Effector memory CD8-positive, alpha-beta T cell (primary cell): ENCODE measurements at regions not wholly inside any gene's neighbourhood (a gene's known extent, or its start where the extent isn't known, plus 50 kb on each side); places are given as distances from the start of the nearest gene placed in this dataset.

Experiments used
- ATAC-seq: fragments of 150-1000 bp; cut with Tn5 transposase; replicated peaks from 2 replicates; pipeline ENCODE4 v1.10.0; 2021; ENCODE audit warnings: mild to moderate bottlenecking, moderate library complexity
- DNase-seq, 3 experiments: peaks; one replicate each; pipeline ENCODE4 v3.0.0; 2021
- H3K27ac Mint-ChIP-seq, 2 donors: one replicate each; pipeline ENCODE4 v1.8.0; 2022; ENCODE audit warnings: mild to moderate bottlenecking in 2 of 2, mixed read lengths in 2 of 2, moderate library complexity in 2 of 2
- H3K27me3 Mint-ChIP-seq, 2 donors: one replicate each; pipeline ENCODE4 v1.8.0; 2022; ENCODE audit warnings: mixed read lengths in 2 of 2
- H3K36me3 Mint-ChIP-seq: one replicate; pipeline ENCODE4 v1.8.0; 2022; ENCODE audit warnings: mild to moderate bottlenecking, moderate library complexity, mixed read lengths; ENCODE audit not compliant: insufficient read depth
- H3K4me1 Mint-ChIP-seq, 2 donors: one replicate each; pipeline ENCODE4 v1.8.0; 2022; ENCODE audit warnings: low read depth in 2 of 2, mixed read lengths in 2 of 2
- H3K4me3 Mint-ChIP-seq, 2 donors: one replicate each; pipeline ENCODE4 v1.8.0; 2022; ENCODE audit warnings: mild to moderate bottlenecking in 2 of 2, mixed read lengths in 2 of 2, moderate library complexity in 2 of 2
- H3K9me3 Mint-ChIP-seq, 2 donors: one replicate each; pipeline ENCODE4 v1.8.0; 2022; ENCODE audit warnings: mixed read lengths in 2 of 2

DNA sequence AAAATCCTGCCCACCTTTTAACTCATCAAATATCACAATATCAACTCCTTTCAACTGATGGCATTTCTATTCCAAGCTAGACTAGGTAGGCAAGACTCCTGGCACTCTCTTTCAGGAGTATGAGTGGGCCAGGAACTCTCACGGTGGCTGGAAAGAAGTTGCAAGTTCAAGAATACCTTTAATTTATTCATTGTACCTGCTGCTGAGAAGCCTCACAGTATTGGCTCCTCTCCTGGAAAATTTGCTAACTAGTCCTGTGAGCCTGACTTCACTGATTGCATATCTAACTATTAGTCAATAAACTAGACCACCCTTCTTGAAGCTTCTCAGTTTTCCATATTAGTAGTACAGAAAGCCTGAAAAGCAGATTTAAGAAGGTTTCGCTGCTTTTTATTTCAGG is 120.2 kb downstream of the DUSP10 start:
- Mint-ChIP-seq H3K36me3 (no peaks in the 10 kb centered on the region), H3K9me3 (no peaks in the 10 kb centered on the region), H3K27me3 (peaks cover 0 to 8% of the 10 kb centered on the region in 2 donors), H3K4me3 (no peak overlapping the region), H3K27ac (no peak overlapping the region), H3K4me1 (no peaks in the 10 kb centered on the region)
- ATAC-seq (no peak), DNase-seq (no peak)

DNA sequence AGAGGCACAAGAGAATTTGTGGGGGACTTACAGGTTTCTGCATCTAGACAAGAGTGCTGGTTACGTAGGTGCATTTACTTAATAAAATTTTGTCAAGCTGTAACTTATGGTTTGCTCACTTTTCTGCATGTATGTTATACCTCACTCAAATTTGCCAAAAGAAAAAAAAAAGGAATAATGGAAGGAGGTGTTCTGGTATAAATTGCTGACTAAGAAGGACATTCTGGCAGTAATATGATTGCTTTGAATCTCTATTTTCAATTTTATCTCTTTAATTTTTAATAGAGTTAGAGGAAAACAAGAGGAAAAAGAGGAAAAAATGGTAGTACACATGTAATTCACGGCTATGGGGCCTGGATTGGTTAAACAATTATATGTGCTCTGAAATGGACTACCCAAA is 119.5 kb downstream of the DUSP10 start:
- no peak for ATAC-seq

DNA sequence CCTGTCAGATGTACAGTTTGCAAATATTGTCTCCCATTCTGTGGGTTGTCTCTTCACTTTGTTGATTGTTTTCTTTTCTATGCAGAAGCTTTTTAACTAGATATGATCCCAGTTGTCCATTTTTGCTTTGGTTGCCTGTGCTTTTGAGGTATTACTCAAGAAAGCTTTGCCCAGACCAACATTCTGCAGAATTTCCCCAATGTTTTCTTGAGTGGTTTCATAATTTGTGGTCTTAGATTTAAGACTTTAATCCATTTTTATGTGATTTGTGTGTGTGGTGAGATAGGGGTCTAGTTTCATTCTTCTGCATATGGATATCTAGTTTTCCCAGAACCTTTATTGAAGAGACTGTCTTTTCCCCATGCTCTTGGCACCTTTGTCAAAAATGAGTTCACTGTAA is 116.9 kb downstream of the DUSP10 start:
- no peaks in the 10 kb centered on the region for H3K36me3 Mint-ChIP-seq
- H3K9me3 Mint-ChIP-seq = no peaks in the 10 kb centered on the region
- ATAC-seq = no peak
- H3K4me1 Mint-ChIP-seq = no peaks in the 10 kb centered on the region
- DNase-seq = no peak
- H3K27me3 Mint-ChIP-seq = peaks cover 0 to 8% of the 10 kb centered on the region in 2 donors
- H3K4me3 Mint-ChIP-seq = no peak overlapping the region
- no peak overlapping the region for H3K27ac Mint-ChIP-seq

More for the DNA sequence above, 119.5 kb downstream of the DUSP10 start:
- Mint-ChIP-seq H3K9me3 (no peaks in the 10 kb centered on the region), H3K4me1 (no peaks in the 10 kb centered on the region), H3K27ac (no peak overlapping the region), H3K36me3 (no peaks in the 10 kb centered on the region), H3K27me3 (peaks cover 0 to 8% of the 10 kb centered on the region in 2 donors), H3K4me3 (no peak overlapping the region)
- no peak for DNase-seq

GRCh38 chr1:221626041-221626440 is 115.8 kb downstream of the DUSP10 start:
- ATAC-seq (no peak), DNase-seq (no peak)
- H3K27ac Mint-ChIP-seq = no peak overlapping the region
- H3K4me3 Mint-ChIP-seq = no peak overlapping the region
- no peaks in the 10 kb centered on the region for H3K4me1 Mint-ChIP-seq
- peaks cover 0 to 5% of the 10 kb centered on the region in 2 donors for H3K27me3 Mint-ChIP-seq
- no peaks in the 10 kb centered on the region for H3K9me3 Mint-ChIP-seq
- H3K36me3 Mint-ChIP-seq = no peaks in the 10 kb centered on the region

GRCh38 chr1:221630236-221630635 is 111.7 kb downstream of the DUSP10 start:
- Mint-ChIP-seq H3K4me1 (no peaks in the 10 kb centered on the region), H3K9me3 (no peaks in the 10 kb centered on the region), H3K27ac (no peak overlapping the region), H3K36me3 (no peaks in the 10 kb centered on the region), H3K27me3 (no peaks in the 10 kb centered on the region), H3K4me3 (no peak overlapping the region)
- ATAC-seq (no peak), DNase-seq (no peak)

GRCh38 chr1:221631556-221631955 is 110.3 kb downstream of the DUSP10 start:
- no peaks in the 10 kb centered on the region for H3K4me1 Mint-ChIP-seq
- H3K27me3 Mint-ChIP-seq = no peaks in the 10 kb centered on the region
- H3K27ac Mint-ChIP-seq = no peak overlapping the region
- ATAC-seq = no peak
- no peak overlapping the region for H3K4me3 Mint-ChIP-seq
- no peaks in the 10 kb centered on the region for H3K36me3 Mint-ChIP-seq
- no peak for DNase-seq
- H3K9me3 Mint-ChIP-seq = no peaks in the 10 kb centered on the region

DNA sequence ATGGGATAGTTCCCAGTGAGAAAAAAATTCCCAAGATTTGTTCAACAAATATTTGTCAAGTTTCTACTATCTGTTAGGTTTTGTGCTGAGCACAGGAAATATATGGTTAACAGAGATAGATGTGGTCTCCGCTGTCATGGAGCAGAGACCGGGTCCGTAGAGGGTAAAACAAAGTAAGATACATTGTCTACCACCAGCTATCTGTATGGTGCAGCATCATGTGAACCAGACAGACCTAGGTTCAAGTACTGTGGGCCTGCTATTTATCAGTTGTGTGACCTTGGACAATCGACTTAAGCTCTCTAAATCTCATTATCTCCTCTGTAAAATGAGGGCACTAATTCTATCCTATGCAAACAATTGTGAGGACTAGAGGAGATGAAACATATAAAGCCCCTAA is 109.8 kb downstream of the DUSP10 start:
- Mint-ChIP-seq H3K27ac (no peak overlapping the region), H3K36me3 (no peaks in the 10 kb centered on the region), H3K9me3 (no peaks in the 10 kb centered on the region), H3K4me1 (no peaks in the 10 kb centered on the region), H3K27me3 (no peaks in the 10 kb centered on the region), H3K4me3 (no peak overlapping the region)
- no peak for ATAC-seq
- DNase-seq = no peak

DNA sequence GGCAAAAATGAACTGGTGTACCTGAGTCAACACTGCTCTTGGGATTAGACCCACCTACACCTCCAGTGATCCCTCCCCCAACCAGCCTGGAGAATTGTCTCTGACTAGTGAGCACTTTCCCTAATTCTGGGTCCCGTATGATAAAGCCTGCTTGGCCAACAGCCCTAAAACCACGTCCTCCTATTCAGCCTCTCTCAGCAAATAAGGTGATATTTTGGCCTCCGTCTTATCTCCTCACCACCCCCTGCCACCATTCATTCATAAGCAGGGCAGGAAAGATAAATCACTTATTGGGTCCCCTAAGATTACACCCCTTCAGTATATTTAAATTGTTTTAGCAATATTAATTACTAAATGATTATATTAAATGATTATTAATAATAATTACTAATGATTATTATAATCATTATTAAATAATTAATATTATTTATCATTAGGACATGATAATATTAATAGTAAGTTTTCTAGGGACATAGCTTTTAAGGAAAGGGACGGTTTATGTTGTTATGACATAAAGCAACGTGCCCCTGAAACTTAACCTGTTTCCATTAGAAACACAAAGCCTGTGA is 108.0 kb downstream of the DUSP10 start:
- Mint-ChIP-seq H3K36me3 (no peaks in the 10 kb centered on the region), H3K9me3 (no peaks in the 10 kb centered on the region), H3K4me3 (no peak overlapping the region), H3K27ac (no peak overlapping the region), H3K4me1 (no peaks in the 10 kb centered on the region), H3K27me3 (no peaks in the 10 kb centered on the region)
- DNase-seq (no peak), ATAC-seq (no peak)

DNA sequence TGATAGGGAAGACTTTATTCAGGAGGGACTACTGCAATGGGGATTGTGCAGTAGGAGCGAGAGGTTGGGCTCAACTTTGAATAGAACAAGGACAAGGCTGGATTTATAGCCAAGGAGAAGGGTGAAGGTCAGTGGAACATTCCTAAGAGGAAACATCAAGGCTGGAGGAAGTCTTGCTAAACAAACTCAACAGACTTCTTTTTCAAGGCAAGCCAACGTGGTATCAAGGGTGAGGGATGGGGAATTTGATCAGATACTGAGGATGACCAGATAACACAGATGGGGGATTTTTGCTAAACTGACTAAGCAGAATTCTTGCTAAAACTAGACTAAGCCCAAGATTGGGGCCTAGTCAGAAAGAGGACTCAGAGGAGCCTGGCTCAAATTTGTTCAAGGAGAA is 107.3 kb downstream of the DUSP10 start:
- Mint-ChIP-seq H3K36me3 (no peaks in the 10 kb centered on the region), H3K9me3 (no peaks in the 10 kb centered on the region), H3K4me1 (no peaks in the 10 kb centered on the region), H3K27ac (no peak overlapping the region), H3K27me3 (no peaks in the 10 kb centered on the region), H3K4me3 (no peak overlapping the region)
- ATAC-seq (no peak), DNase-seq (no peak)

DNA sequence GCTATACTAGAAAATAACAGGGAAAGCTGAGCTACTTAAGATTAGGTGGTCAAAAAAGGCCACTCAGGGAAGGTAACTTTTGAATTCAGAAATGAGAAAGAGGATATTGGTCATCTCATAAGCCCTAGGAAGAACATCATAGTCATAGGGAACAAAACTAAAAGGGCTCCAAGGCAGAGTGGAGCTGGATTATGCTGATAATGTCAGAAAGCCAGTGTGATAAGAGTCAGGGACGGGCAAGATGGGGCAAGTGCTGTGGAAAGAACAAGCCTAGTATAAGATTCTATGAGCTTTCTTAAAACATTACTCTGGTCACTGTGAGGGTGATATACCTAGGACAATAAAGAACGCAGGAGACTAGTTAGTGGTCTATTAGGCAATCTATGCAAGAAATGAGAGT is 106.6 kb downstream of the DUSP10 start:
- Mint-ChIP-seq H3K4me3 (no peak overlapping the region), H3K9me3 (no peaks in the 10 kb centered on the region), H3K27ac (no peak overlapping the region), H3K4me1 (no peaks in the 10 kb centered on the region), H3K36me3 (no peaks in the 10 kb centered on the region), H3K27me3 (no peaks in the 10 kb centered on the region)
- DNase-seq = no peak
- ATAC-seq = no peak

GRCh38 chr1:221636096-221636495 is 105.8 kb downstream of the DUSP10 start:
- H3K4me1 Mint-ChIP-seq = no peaks in the 10 kb centered on the region
- H3K9me3 Mint-ChIP-seq = no peaks in the 10 kb centered on the region
- H3K4me3 Mint-ChIP-seq = no peak overlapping the region
- no peak overlapping the region for H3K27ac Mint-ChIP-seq
- DNase-seq = no peak
- H3K27me3 Mint-ChIP-seq = no peaks in the 10 kb centered on the region
- no peaks in the 10 kb centered on the region for H3K36me3 Mint-ChIP-seq
- ATAC-seq = no peak

- no peak for ATAC-seq
- no peaks in the 10 kb centered on the region for H3K36me3 Mint-ChIP-seq
- no peaks in the 10 kb centered on the region for H3K4me1 Mint-ChIP-seq
- H3K4me3 Mint-ChIP-seq = no peak overlapping the region
- DNase-seq = no peak
- H3K27me3 Mint-ChIP-seq = no peaks in the 10 kb centered on the region
- no peak overlapping the region for H3K27ac Mint-ChIP-seq
- no peaks in the 10 kb centered on the region for H3K9me3 Mint-ChIP-seq
Observed at GRCh38 chr1:221636967-221637366, 104.9 kb downstream of the DUSP10 start.

DNA sequence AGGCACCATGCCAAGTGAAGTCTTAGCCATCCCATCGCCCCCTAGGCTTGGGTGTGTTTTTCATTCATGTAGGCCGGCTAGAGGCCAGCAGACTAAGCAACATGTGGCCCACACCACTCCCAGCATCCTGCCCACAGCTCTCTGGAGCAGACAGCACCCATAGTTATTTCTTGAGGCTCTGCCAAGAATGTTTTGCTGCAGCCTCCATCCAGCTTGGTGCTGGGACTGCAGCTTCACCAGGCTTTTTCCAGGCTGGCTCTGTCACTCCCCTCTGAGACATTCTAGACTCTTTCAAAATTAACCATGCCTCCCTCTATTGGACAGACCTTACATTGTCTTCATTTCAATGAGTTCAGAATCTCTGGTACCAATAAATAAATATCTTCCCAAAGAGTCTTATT is 104.2 kb downstream of the DUSP10 start:
- ATAC-seq (no peak), DNase-seq (no peak)
- Mint-ChIP-seq H3K4me1 (no peaks in the 10 kb centered on the region), H3K9me3 (no peaks in the 10 kb centered on the region), H3K27me3 (no peaks in the 10 kb centered on the region), H3K4me3 (no peak overlapping the region), H3K36me3 (no peaks in the 10 kb centered on the region), H3K27ac (no peak overlapping the region)

- Mint-ChIP-seq H3K4me1 (no peaks in the 10 kb centered on the region), H3K27ac (no peak overlapping the region), H3K36me3 (no peaks in the 10 kb centered on the region), H3K27me3 (no peaks in the 10 kb centered on the region), H3K9me3 (no peaks in the 10 kb centered on the region), H3K4me3 (no peak overlapping the region)
- DNase-seq (no peak), ATAC-seq (no peak)
Observed at GRCh38 chr1:221638595-221638994, 103.3 kb downstream of the DUSP10 start.

DNA sequence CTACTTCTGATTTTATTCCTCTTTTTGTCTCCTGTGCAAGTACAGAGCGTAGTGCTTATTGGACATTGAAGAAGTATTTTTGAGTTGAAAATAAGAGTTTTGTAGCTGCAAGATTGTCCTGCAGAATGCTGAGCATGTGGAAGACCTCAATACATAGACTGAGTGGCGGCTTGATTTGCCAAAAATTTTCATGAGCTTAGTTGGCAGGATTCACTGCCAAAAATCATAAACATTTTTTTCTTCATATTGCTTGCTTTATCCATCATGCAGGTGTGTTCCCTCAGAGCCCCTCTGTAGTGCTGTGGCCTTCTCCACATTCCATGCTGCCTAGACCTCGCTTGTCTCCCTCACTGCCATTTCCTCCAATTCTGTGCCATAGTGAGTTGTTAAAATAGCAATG is 100.1 kb downstream of the DUSP10 start:
- Mint-ChIP-seq H3K4me1 (no peaks in the 10 kb centered on the region), H3K27me3 (no peaks in the 10 kb centered on the region), H3K36me3 (no peaks in the 10 kb centered on the region), H3K4me3 (no peak overlapping the region), H3K9me3 (no peaks in the 10 kb centered on the region), H3K27ac (no peak overlapping the region)
- ATAC-seq (no peak), DNase-seq (no peak)
